IPS-18a (cell line): ENCODE measurements at regions not wholly inside any gene's neighbourhood (a gene's known extent, or its start where the extent isn't known, plus 50 kb on each side); places are given as distances from the start of the nearest gene placed in this dataset.

Experiments used
- H3K27ac ChIP-seq: one replicate; pipeline ENCODE4 v1.5.1; 2013; ENCODE audit warnings: low read length
- H3K27me3 ChIP-seq: one replicate; pipeline ENCODE4 v1.6.1; 2013; ENCODE audit warnings: mild to moderate bottlenecking, low read length; ENCODE audit not compliant: control insufficient read depth, insufficient read depth
- H3K36me3 ChIP-seq: one replicate; pipeline ENCODE4 v1.6.1; 2013; ENCODE audit warnings: low read depth, low read length; ENCODE audit not compliant: control insufficient read depth
- H3K4me1 ChIP-seq: one replicate; pipeline ENCODE4 v1.6.1; 2013; ENCODE audit warnings: low read depth, low read length; ENCODE audit not compliant: control insufficient read depth
- H3K4me3 ChIP-seq: one replicate; pipeline ENCODE4 v1.5.1; 2013; ENCODE audit warnings: low read length
- H3K9ac ChIP-seq: one replicate; pipeline ENCODE4 v1.6.1; 2013; ENCODE audit warnings: mild to moderate bottlenecking, low read length, moderate library complexity
- H3K9me3 ChIP-seq: one replicate; pipeline ENCODE4 v1.6.1; 2013; ENCODE audit warnings: low read depth, low read length; ENCODE audit not compliant: control insufficient read depth

DNA sequence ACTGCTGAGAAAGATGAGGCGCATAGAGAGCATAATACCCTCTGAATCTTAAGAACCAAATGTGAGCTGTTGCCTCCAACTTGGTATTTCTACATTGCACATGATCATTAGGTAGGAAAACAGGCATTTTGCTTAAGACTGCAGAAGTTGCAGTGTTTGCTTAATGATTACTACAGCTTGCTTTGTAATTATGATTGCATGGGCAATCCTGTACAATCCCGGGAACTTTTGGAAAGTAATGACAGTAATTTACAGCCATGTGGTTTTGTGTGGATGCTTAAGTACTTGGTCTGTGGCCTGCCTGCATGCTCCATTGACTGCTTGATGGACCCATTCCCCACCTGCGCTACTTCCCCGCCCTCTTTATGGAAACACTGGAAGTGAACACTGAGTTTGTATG is 301.1 kb downstream of the DIPK2A start:
- no peak overlapping the region for H3K9ac ChIP-seq
- no peaks in the 10 kb centered on the region for H3K4me1 ChIP-seq
- no peaks in the 10 kb centered on the region for H3K9me3 ChIP-seq
- H3K4me3 ChIP-seq = no peak overlapping the region
- H3K27me3 ChIP-seq = no peaks in the 10 kb centered on the region
- H3K36me3 ChIP-seq = no peaks in the 10 kb centered on the region
- no peak overlapping the region for H3K27ac ChIP-seq

DNA sequence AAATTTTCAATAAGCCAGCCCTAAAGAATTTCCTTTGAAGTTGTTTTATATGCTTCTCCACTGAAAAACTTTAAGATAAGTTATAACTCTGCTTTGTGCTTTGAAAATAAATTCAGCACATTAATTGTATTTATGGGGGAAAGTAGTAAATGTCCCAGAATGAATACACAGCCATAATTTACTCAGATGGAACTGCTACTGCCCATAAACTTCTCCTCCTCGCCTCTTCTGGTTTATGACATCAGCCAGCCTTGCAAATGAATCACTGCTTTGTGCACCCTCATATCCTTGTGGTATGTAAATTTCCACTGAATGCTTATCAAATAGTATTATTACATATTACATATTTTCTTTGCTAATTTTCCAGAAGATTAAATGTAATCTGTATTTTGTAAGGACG is 302.0 kb downstream of the DIPK2A start:
- Histone ChIP-seq H3K4me1 (no peaks in the 10 kb centered on the region), H3K9me3 (no peaks in the 10 kb centered on the region), H3K27ac (no peak overlapping the region), H3K36me3 (no peaks in the 10 kb centered on the region), H3K9ac (no peak overlapping the region), H3K27me3 (no peaks in the 10 kb centered on the region), H3K4me3 (no peak overlapping the region)

DNA sequence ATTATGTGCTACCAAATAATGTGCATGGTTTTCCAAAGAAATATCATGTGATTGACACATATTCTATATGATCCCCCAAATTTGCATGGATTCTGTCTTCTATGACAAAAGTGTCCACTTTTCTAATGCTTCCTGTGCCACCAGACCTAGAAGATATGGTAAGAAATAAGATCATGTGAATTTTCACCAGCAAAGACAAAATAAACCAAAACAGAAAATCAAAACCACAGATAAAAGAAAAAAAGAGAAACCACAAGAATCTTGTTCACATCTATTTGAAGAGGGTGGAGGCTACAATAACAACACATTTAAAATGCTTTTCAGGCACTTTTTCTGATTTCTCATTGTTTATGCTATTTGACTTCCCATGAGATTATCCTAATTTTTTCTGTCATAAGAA is 303.4 kb downstream of the DIPK2A start:
- no peak overlapping the region for H3K9ac ChIP-seq

DNA sequence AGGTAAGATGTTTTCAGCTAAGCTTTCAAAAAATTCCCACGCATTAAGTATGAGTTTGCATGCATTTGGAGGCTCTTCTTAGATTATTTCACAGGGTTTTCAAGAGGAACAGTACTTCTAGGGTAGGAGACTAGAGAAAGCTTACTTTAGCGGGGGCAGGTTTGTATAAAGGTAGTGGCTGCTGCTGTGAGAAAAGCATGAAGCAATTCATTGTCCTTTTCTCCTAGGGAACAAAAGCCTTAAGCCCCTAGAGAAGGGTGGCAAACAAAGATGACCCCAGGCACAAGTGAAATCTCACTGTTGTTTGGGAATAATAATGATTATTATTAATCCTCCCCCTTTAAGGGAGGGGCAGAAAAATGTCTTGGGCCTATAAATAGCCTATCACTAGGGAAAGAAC is 310.7 kb downstream of the DIPK2A start:
- no peak overlapping the region for H3K4me3 ChIP-seq
- no peaks in the 10 kb centered on the region for H3K9me3 ChIP-seq

More for the DNA sequence above, 303.4 kb downstream of the DIPK2A start:
- H3K36me3 ChIP-seq = no peaks in the 10 kb centered on the region
- H3K4me3 ChIP-seq = no peak overlapping the region
- no peaks in the 10 kb centered on the region for H3K9me3 ChIP-seq
- no peaks in the 10 kb centered on the region for H3K4me1 ChIP-seq
- H3K27ac ChIP-seq = no peak overlapping the region
- H3K27me3 ChIP-seq = no peaks in the 10 kb centered on the region

DNA sequence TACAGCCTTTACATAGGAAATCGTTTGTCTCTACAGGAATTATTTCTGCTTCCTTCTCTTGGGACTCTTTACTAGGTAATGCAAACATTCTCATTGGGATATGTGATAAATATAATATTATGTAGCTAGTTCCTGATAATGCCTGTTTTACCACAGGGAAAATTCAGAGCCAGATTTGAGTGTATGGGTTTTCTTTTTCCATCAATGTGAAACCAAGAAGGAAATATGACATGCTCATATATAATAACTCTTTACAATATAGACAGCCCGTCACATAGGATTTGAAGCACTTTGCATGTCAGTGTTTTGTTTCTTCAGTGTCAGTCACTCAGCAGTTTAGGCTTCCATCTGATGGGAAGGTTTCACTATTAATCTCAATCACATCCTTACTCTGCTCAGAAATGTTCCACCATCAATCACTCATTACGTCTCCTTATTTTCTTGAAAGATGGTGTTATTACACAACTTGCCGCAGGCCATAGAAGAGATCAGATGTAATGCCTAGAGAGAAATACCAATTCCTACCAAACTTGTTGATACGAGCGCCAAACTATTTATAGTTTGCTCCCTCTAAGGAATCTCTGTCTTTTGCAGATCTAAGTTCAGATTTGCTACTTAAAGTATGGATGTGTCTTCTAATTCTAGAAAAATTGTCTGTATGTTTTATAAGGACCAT is 314.8 kb downstream of the DIPK2A start:
- Histone ChIP-seq H3K4me3 (no peak overlapping the region), H3K9ac (no peak overlapping the region), H3K27me3 (no peaks in the 10 kb centered on the region), H3K9me3 (no peaks in the 10 kb centered on the region), H3K27ac (no peak overlapping the region), H3K36me3 (no peaks in the 10 kb centered on the region), H3K4me1 (peaks cover 7% of the 10 kb centered on the region)

More for the DNA sequence above, 310.7 kb downstream of the DIPK2A start:
- H3K36me3 ChIP-seq = no peaks in the 10 kb centered on the region
- peaks cover 7% of the 10 kb centered on the region for H3K4me1 ChIP-seq
- H3K9ac ChIP-seq = no peak overlapping the region
- H3K27ac ChIP-seq = no peak overlapping the region
- H3K27me3 ChIP-seq = no peaks in the 10 kb centered on the region

DNA sequence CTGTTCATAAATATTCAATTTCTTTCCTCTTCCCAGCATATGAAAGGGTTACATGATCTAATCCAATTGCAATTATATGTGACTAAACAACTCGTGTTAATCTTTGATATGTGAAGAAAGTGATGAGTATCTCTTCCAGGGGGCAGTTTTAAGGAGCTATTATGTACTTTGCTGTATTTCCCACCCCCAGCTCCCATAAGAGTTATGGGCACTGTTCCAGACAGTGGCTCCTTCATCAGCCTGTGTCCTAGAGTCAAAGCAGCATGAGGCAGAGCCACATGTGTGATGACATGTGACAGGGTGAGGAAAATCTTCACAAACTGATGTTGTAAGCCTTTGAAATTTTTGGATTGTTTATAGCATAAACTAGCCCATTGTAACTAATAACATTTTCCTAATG is 315.4 kb downstream of the DIPK2A start:
- no peak overlapping the region for H3K4me3 ChIP-seq
- peaks cover 7% of the 10 kb centered on the region for H3K4me1 ChIP-seq
- no peak overlapping the region for H3K27ac ChIP-seq
- no peaks in the 10 kb centered on the region for H3K36me3 ChIP-seq
- H3K9ac ChIP-seq = no peak overlapping the region
- H3K9me3 ChIP-seq = no peaks in the 10 kb centered on the region
- H3K27me3 ChIP-seq = no peaks in the 10 kb centered on the region

DNA sequence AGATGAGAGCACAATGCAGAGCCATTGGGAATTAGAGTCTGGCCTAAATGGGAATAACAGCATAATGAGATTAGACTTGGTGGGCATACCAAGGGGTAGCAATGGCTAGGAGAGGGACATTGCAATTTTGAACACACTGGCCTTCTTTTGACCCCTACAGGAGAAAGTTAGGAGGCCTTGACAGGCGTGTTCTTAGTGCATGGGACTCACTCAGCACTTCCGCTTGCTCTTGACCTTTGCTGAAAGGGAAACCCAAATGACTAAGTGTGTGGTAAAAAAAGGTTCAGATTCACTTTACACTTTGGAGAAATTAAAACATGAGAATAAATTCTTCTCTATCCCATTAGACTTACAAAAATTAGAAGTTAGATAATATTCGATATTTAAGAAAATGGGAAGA is 317.4 kb downstream of the DIPK2A start:
- H3K4me1 ChIP-seq = no peaks in the 10 kb centered on the region
- no peak overlapping the region for H3K27ac ChIP-seq
- H3K27me3 ChIP-seq = no peaks in the 10 kb centered on the region
- H3K9ac ChIP-seq = no peak overlapping the region
- H3K36me3 ChIP-seq = no peaks in the 10 kb centered on the region
- H3K4me3 ChIP-seq = no peak overlapping the region
- no peaks in the 10 kb centered on the region for H3K9me3 ChIP-seq

DNA sequence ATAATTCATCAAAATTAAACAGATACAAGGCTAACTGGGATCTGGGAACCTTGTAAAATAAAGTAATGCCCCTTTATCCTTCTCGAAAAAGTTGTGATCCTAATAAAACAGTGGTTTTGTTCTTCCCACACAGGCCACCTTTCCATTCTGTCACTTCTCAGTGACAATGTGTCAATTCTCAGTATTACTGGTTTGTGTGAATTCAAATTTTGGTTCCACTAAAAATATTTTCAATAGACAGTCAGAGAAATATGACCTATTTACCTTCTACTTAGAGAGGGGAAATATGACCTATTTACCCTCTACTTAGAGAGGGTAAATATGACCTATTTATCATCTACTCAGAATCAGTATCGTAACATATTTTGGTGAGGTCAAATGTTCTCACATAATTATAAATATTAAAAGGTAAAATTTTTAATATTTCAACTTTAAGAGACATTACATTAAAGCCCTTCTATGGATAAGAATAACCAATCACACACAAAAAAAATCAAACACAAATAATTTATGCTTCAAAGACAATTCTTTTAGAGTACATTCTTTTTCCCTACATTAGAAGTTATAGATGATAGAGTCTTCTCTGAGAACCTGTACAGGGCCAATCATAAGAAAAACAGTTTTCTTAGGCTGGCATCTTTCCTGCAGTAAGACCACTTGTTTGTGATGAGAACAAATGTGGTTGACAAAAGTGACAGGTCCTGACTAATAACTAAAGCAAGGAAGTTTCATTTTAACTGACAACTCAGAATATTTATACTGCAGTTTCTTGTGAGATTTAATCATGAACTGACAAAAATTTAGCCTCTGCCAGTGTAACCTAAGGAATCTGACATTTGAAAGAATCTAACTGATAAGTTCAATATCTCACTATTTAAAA is 323.3 kb downstream of the DIPK2A start:
- Histone ChIP-seq H3K27ac (no peak overlapping the region), H3K4me3 (no peak overlapping the region), H3K27me3 (no peaks in the 10 kb centered on the region), H3K9ac (no peak overlapping the region), H3K9me3 (no peaks in the 10 kb centered on the region), H3K4me1 (no peaks in the 10 kb centered on the region), H3K36me3 (no peaks in the 10 kb centered on the region)

DNA sequence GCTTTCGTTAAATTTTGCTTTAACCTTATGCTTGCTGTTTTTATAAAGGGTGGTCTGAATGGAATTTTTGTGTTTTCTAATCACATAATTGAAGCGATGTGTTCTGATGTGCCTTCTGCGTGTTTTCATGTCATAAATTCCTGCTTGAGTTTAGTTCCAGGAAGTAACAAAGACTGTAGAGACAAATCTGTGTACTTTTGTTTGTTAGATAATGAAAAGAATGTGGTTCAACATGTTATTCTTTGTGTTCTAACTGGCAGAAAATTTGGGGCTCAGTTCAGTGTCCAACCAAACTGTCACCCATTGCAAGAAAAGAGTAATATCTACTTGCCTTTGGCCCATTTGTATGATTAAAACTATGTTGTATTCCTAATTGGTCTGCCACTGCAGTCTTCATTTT is 324.0 kb downstream of the DIPK2A start:
- no peak overlapping the region for H3K4me3 ChIP-seq
- no peak overlapping the region for H3K9ac ChIP-seq
- H3K9me3 ChIP-seq = no peaks in the 10 kb centered on the region
- no peak overlapping the region for H3K27ac ChIP-seq
- H3K36me3 ChIP-seq = no peaks in the 10 kb centered on the region
- no peaks in the 10 kb centered on the region for H3K4me1 ChIP-seq
- no peaks in the 10 kb centered on the region for H3K27me3 ChIP-seq

DNA sequence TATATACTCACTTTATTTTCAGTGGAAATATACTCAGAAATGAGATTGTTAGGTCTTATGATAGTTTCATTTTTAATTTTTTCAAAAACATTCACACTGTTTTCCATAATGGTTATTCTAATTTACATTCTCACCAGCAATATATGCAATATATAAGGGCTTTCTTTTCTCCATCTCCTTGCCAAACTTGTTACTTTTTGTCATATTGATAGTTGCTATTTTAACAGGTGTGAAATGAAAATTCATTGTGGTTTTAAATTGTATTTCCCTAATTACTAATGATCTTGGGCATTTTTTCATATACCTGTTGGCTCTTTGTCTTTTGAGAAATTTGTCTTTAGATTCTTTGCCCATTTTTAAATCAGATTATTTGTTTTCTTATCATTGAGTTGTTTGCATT is 325.2 kb downstream of the DIPK2A start:
- Histone ChIP-seq H3K27ac (no peak overlapping the region), H3K9me3 (no peaks in the 10 kb centered on the region), H3K4me1 (no peaks in the 10 kb centered on the region), H3K36me3 (no peaks in the 10 kb centered on the region), H3K27me3 (no peaks in the 10 kb centered on the region), H3K9ac (no peak overlapping the region), H3K4me3 (no peak overlapping the region)

DNA sequence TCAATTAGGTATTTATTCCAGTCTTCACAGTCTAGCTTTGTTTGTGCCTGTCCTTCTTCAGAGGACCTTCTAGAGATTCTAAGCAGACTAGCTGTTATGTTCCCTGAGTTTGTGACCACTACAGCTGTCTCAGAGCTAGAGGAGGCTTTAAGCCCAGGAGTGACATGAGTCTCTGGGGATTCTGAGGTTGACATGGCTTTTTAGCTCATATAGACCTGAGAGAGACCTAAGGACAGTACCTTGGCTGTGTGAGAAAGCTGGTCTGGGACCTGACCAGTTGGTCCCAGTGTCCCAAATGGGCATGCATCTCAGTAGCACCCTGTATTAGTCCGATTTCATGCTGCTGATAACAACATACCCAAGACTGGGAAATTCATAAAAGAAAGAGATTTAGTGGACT is 330.2 kb downstream of the DIPK2A start:
- Histone ChIP-seq H3K36me3 (no peaks in the 10 kb centered on the region), H3K4me3 (no peak overlapping the region), H3K27ac (no peak overlapping the region), H3K27me3 (no peaks in the 10 kb centered on the region), H3K9me3 (no peaks in the 10 kb centered on the region), H3K4me1 (no peaks in the 10 kb centered on the region), H3K9ac (no peak overlapping the region)

DNA sequence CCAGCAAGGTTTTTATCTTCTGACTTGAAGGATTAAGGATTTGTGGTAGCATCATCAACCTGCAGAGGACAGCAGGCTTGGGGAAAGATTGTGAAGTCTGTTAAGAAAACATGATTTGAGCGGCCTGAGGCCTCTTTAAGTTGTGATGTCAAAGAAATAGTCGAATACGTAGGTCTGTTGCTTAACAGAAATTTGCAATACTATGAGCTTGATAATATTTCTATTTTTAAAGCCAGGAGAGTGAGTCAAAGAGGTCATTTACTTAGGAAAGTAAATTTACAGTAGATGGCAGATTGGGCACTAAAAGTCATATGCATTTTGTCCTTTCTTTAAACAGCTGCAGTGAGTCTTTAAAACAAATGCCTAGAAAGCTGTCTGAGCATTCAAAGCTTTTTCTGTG is 336.3 kb downstream of the DIPK2A start:
- Histone ChIP-seq H3K4me1 (no peaks in the 10 kb centered on the region), H3K4me3 (no peak overlapping the region), H3K9ac (no peak overlapping the region), H3K27me3 (no peaks in the 10 kb centered on the region), H3K9me3 (no peaks in the 10 kb centered on the region), H3K36me3 (no peaks in the 10 kb centered on the region), H3K27ac (no peak overlapping the region)
